ENCODE measurements at regions not wholly inside any gene's neighbourhood (a gene's known extent, or its start where the extent isn't known, plus 50 kb on each side); places are given as distances from the start of the nearest gene placed in this dataset.

DNA sequence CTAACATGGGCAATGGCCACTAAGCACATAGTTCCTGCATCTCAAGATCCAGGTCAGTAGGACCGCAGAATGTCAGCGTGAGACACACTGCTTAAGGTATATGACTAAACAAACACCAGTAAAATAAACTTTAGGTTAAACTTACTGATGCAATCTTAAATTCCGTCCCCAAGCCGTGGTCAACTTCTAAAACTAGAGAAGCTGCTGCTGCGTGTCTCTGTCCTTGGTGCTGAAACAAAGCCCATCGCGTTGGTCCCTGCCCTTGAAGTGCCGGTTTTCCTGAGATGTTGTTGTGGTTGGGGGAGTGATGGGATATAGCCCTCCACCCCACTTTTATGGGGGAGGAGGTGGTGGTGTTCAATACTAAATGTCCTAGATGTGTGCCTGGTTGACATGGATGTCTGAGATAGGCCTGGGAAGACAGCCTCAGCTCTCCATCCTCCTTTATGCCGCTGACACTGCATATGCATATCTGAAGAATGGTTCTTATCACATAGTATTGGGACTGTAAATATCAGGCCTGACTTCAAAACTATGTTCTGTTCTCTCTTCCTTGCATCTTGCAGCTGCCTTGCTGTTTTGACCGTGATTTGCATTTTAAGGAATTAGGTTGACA lies 72.0 kb upstream of the KCNA3 start:
- Mint-ChIP-seq H3K4me1 (ENCODE audit: low read depth) (no peaks in the 10 kb centered on the region), H3K4me3 (no peak overlapping the region), H3K9me3 (no peaks in the 10 kb centered on the region), H3K27ac (no peak overlapping the region), H3K27me3 (ENCODE audit: low read depth) (peaks cover 48% of the 10 kb centered on the region), H3K36me3 (ENCODE audit: low read depth) (no peaks in the 10 kb centered on the region)

DNA sequence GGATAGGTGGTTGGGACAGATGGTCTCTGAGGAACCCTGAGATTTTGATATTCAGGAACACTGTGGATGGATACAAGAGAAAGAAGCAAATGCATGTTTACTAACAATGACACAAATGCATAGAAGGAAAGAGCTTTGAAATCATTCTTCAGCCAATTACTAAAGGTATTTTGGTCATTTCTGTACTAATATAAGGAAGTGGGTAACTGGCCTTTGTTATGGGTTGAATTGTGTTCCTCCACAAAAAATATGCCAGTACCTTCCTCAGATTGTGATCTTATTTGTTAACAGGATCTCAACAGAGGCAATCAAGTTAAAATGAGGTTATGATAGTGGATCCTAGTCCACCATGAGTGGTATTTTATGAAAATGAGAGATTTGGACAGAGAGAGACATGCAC lies 68.7 kb upstream of the KCNA3 start:
- Mint-ChIP-seq H3K27ac (no peak overlapping the region), H3K36me3 (ENCODE audit: low read depth) (no peaks in the 10 kb centered on the region), H3K27me3 (ENCODE audit: low read depth) (peaks cover 38% of the 10 kb centered on the region), H3K9me3 (no peaks in the 10 kb centered on the region), H3K4me3 (no peak overlapping the region), H3K4me1 (ENCODE audit: low read depth) (no peaks in the 10 kb centered on the region)

DNA sequence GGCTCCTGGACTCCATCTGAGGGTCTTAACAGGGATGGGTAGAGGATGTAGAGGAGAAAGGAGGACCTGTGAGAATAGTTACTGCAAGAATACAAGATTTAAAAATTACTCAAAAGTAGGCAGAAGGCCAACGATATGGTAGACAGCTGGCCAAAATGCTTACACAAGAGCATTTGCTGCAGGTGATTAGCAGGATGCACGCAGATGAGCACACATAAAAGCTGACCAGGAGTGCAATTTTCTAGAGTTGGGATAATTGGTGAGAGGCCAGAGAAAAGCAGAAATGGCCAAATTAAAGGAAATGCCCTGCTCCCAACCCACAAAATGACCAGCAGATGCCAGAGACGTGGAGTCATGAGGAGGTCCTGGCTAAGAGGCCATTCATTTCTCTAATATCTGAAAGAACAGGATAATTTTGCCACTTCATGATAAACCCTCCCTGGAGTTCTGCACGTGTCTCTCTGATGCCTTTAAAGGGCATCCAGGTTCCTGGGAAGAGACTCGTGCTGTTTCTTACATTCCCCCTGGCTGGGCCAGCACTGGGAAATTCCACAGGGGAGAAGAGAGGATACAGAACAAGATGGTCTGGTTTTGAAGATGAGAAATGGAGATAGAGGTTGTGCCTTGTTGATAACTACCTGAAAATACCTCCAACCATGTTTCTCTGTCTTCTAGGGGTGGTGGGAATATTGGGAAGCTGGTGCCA lies 62.3 kb upstream of the KCNA3 start:
- peaks cover 30% of the 10 kb centered on the region for H3K27me3 Mint-ChIP-seq (ENCODE audit: low read depth)
- H3K9me3 Mint-ChIP-seq = no peaks in the 10 kb centered on the region
- H3K4me1 Mint-ChIP-seq (ENCODE audit: low read depth) = no peaks in the 10 kb centered on the region
- H3K4me3 Mint-ChIP-seq = no peak overlapping the region
- H3K27ac Mint-ChIP-seq = no peak overlapping the region
- H3K36me3 Mint-ChIP-seq (ENCODE audit: low read depth) = no peaks in the 10 kb centered on the region

DNA sequence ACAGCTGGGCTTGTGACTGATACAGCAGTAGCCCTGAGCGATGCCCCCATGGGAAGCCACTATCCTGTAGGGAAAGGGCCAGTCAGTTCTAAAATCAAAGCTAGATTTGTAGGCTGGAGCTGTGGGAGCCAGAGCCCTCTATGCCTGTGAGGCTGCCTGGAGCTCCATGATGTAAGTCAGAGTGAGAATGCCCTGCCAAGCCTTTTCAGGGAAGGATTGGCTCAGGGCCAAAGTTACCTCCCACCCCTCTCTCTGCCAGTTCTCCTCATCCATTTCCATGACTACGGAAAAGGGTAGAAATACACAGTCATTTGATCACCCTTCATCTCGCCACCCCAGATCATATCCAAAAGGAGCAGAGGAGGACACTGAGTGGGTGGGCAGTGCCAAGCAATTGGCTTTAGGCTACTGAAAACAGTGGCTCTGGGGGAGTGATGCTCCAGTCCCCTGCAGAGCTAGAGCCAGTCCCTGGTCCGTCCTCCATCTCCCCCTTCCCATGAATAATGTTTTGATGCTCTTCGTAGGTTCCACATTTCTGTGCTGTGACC lies 59.5 kb upstream of the KCNA3 start:
- H3K27ac Mint-ChIP-seq = no peak overlapping the region
- H3K36me3 Mint-ChIP-seq (ENCODE audit: low read depth) = no peaks in the 10 kb centered on the region

DNA sequence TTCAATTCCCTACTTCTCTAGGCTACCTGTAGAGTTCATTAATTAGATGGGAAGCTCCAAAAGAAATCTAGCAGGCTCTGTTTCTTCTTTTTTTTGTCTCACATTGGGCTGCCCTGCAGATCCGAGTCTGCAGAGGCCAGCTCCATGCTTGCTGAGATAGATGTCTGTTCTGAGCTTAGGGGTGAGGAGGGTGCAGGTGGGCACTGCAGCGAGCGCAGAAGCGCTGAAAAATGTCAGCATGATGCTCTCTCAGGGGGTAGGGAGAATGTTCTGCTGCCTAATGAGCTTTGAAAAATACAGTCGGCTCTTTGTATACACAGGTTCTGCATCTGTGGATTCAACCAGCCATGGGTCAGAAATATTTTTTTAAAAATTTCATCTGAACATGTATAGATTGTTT lies 56.8 kb upstream of the KCNA3 start:
- peaks cover 15% of the 10 kb centered on the region for H3K27me3 Mint-ChIP-seq (ENCODE audit: low read depth)
- H3K36me3 Mint-ChIP-seq (ENCODE audit: low read depth) = no peaks in the 10 kb centered on the region
- peaks cover 18% of the 10 kb centered on the region for H3K4me1 Mint-ChIP-seq (ENCODE audit: low read depth)
- no peaks in the 10 kb centered on the region for H3K9me3 Mint-ChIP-seq
- H3K4me3 Mint-ChIP-seq = no peak overlapping the region
- H3K27ac Mint-ChIP-seq = no peak overlapping the region

More for the DNA sequence above, 59.5 kb upstream of the KCNA3 start:
- H3K4me1 Mint-ChIP-seq (ENCODE audit: low read depth) = no peaks in the 10 kb centered on the region
- H3K27me3 Mint-ChIP-seq (ENCODE audit: low read depth) = peaks cover 19% of the 10 kb centered on the region
- no peaks in the 10 kb centered on the region for H3K9me3 Mint-ChIP-seq
- H3K4me3 Mint-ChIP-seq = no peak overlapping the region

DNA sequence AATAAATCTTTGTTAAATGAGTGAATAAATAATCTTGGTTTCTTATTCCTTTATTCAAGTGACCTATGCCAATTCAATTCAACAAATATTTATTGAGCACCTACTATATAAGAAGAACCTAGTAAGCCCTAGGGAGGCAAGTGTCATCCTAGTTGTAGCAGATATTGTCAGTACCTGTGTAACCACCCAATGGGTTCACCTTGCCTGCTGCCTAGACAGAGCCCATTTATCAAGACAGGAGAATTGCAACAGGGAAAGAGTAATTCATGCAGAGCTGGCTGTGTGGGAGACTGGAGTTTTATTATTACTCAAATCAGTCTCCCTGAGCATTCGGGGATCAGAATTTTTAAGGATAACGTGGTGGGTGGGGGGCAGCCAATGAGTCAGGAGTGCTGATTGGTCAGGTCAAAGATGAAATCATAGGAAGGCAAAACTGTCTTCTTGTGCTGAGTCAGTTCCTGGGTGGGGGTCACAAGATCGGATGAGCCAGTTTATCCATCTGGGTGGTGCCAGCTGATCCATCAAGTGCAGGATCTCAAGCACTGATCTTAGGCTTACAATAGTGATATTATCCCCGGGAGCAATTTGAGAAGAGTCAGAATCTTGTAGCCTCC lies 53.8 kb upstream of the KCNA3 start:
- Mint-ChIP-seq H3K36me3 (ENCODE audit: low read depth) (no peaks in the 10 kb centered on the region), H3K9me3 (no peaks in the 10 kb centered on the region), H3K4me1 (ENCODE audit: low read depth) (peaks cover 26% of the 10 kb centered on the region), H3K27me3 (ENCODE audit: low read depth) (peaks cover 3% of the 10 kb centered on the region), H3K4me3 (no peak overlapping the region), H3K27ac (peak overlapping the region; percentile 32)

DNA sequence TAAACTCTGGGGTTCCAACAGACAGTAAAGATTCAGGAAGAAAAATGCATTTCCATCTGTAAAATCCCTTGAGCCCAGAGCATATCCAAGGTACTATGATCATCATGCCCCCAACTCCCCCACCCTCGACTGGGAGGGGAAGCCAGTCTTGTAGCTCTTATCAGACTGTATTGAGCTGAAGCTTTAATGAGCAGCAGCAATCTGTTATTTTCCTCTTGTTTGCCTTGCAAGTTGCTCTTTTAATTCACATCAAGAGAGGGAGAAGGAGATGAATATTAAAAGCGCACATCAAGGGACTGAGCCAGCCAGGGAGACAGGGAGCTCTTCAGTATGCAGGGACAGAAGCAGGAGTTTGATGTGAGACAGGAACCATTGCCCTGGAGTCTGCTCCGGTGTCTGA lies 52.5 kb upstream of the KCNA3 start:
- peak overlapping the region; percentile 21 for H3K27ac Mint-ChIP-seq
- H3K27me3 Mint-ChIP-seq (ENCODE audit: low read depth) = peaks cover under 1% of the 10 kb centered on the region
- no peaks in the 10 kb centered on the region for H3K36me3 Mint-ChIP-seq (ENCODE audit: low read depth)
- H3K4me3 Mint-ChIP-seq = peak overlapping the region; percentile 65
- H3K4me1 Mint-ChIP-seq (ENCODE audit: low read depth) = peaks cover 26% of the 10 kb centered on the region
- no peaks in the 10 kb centered on the region for H3K9me3 Mint-ChIP-seq

DNA sequence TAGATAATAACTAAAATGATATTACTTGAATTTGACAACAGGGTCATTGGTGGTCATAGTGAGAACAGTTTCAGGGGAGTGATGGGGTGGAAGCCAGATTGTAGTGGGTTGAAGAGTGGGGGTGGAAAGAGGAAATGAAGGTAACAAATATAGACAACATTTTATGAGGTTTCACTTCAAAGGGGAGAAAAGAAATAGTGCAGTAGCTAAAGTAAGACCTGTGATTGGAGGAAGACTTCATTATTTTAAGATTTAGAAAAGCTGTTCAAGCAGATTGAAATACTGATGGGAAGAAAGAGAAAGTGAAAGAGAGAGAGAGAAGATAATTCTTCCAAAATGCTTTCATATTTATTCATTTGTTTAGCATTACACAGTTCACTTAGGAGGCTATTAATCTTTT lies 52.0 kb upstream of the KCNA3 start:
- H3K9me3 Mint-ChIP-seq = no peaks in the 10 kb centered on the region
- H3K4me1 Mint-ChIP-seq (ENCODE audit: low read depth) = peaks cover 26% of the 10 kb centered on the region
- H3K27ac Mint-ChIP-seq = peak overlapping the region; percentile 21
- peak overlapping the region; percentile 65 for H3K4me3 Mint-ChIP-seq
- H3K27me3 Mint-ChIP-seq (ENCODE audit: low read depth) = no peaks in the 10 kb centered on the region
- H3K36me3 Mint-ChIP-seq (ENCODE audit: low read depth) = no peaks in the 10 kb centered on the region
